ENCODE measurements at regions not wholly inside any gene's neighbourhood (a gene's known extent, or its start where the extent isn't known, plus 50 kb on each side); places are given as distances from the start of the nearest gene placed in this dataset.

GRCh38 chr2:16452123-16452522 is 213.5 kb downstream of the CYRIA start:
- TF ChIP-seq CTCF (conservative IDR thresholded peaks at IDR 0.05; ENCODE audit: low read length) (no peak), EZH2phosphoT487 (IDR thresholded peaks at IDR 0.05; ENCODE audit: borderline replicate concordance) (no peak)
